ENCODE measurements at regions not wholly inside any gene's neighbourhood (a gene's known extent, or its start where the extent isn't known, plus 50 kb on each side); places are given as distances from the start of the nearest gene placed in this dataset.
A peak's percentile ranks its signal among the peaks of the same experiment; 100 is the strongest.

DNA sequence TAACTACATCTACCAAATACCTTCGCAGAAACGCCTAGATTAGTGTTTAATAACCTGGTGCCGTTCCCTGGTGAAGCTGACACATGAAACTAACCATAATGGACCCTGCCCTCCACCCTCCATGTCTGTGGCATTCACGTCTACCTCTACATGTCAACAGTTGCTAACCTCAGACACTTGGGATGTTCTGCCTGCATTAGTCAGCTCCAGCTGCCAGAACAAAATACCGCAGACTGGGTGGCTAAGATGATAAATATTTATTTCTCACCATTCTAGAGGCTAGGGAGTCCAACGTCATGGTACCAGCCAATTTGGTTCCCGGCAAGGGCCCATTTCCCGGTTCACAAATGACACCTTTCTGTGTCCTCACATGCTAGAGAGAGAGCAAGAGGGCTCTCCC is 118.5 kb upstream of the CHST15 start:
- no peaks in the 10 kb centered on the region for H3K36me3 ChIP-seq (ENCODE audit: control insufficient read depth in 1 of 2, insufficient read depth in 2 of 2, low read length in 2 of 2)
- H4K12ac ChIP-seq (ENCODE audit: low read depth, low read length) = no peak overlapping the region
- H3K14ac ChIP-seq (ENCODE audit: low read length) = no peak overlapping the region
- no peak overlapping the region for H3K27ac ChIP-seq (ENCODE audit: low read depth, low read length)
- no peak overlapping the region for H2AK5ac ChIP-seq (ENCODE audit: low read length)
- no peak overlapping the region for H3K18ac ChIP-seq (ENCODE audit: low read length)
- no peaks in the 10 kb centered on the region for H3K79me1 ChIP-seq (ENCODE audit: low read length)
- H4K91ac ChIP-seq (ENCODE audit: low read depth, low read length) = no peak overlapping the region
- H3K9me3 ChIP-seq (ENCODE audit: insufficient read depth, low read depth, low read length) = peaks cover 8% of the 10 kb centered on the region
- no peak overlapping the region for H2BK5ac ChIP-seq (ENCODE audit: low read depth, low read length, poor library complexity)
- H3K4ac ChIP-seq (ENCODE audit: low read depth, low read length) = no peak overlapping the region
- no peaks in the 10 kb centered on the region for H3K79me2 ChIP-seq (ENCODE audit: control insufficient read depth, insufficient read depth, low read length, poor library complexity)
- DNase-seq = peak; percentile 67 to 68
- no peak overlapping the region for H3K4me2 ChIP-seq (ENCODE audit: low read length)
- H3K4me3 ChIP-seq (ENCODE audit: low read depth, low read length) = no peak overlapping the region
- H2BK12ac ChIP-seq (ENCODE audit: low read length) = no peak overlapping the region
- H3K27me3 ChIP-seq (ENCODE audit: insufficient read depth, low read length) = no peaks in the 10 kb centered on the region
- no peak overlapping the region for H3K23ac ChIP-seq (ENCODE audit: low read length)
- H4K8ac ChIP-seq (ENCODE audit: low read depth, low read length) = no peak overlapping the region
- no CpG with 5 or more reads among the region's 8 CpGs for WGBS (ENCODE audit: extremely low coverage, insufficient coverage, insufficient read length)
- H2BK120ac ChIP-seq (ENCODE audit: insufficient read depth, low read length, poor library complexity) = no peak overlapping the region
- no peaks in the 10 kb centered on the region for H3K4me1 ChIP-seq (ENCODE audit: control insufficient read depth in 1 of 2, insufficient read depth in 2 of 2, low read length in 2 of 2)
- H2AFZ ChIP-seq (ENCODE audit: insufficient read depth, low read length, poor library complexity) = no peak overlapping the region
- H3K9ac ChIP-seq (ENCODE audit: low read length) = no peak overlapping the region

- no CpG with 5 or more reads among the region's 1 CpG for WGBS (ENCODE audit: extremely low coverage, insufficient coverage, insufficient read length)
- Histone ChIP-seq H3K79me1 (ENCODE audit: low read length) (no peaks in the 10 kb centered on the region), H2BK120ac (ENCODE audit: insufficient read depth, low read length, poor library complexity) (no peak overlapping the region)
These were observed 116.9 kb upstream of the CHST15 start for GRCh38 chr10:124210263-124210662.

DNA sequence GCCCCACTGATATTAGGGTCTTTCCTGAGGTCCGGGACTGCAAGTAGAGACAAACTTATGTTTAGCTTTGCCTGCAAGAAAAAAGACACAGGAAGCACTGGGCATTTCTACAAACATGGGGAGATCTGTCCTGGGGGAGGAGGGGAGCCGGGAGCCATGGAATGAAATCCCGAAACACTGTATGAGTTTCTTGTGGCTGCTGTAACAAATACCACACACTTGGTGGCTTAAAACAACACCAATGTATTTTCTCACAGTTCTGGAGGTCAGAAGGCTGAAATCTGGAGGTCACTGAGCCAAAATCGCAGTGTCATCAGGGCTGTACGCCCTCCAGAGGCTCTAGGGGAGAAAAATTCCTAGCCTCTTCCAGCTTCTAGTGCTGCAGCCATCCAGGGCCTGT is 114.0 kb upstream of the CHST15 start:
- Histone ChIP-seq H3K4me1 (ENCODE audit: control insufficient read depth in 1 of 2, insufficient read depth in 2 of 2, low read length in 2 of 2) (no peaks in the 10 kb centered on the region), H2BK12ac (ENCODE audit: low read length) (no peak overlapping the region), H3K27ac (ENCODE audit: low read depth, low read length) (no peak overlapping the region), H2BK120ac (ENCODE audit: insufficient read depth, low read length, poor library complexity) (no peak overlapping the region), H3K9me3 (ENCODE audit: insufficient read depth, low read depth, low read length) (peaks cover 8% of the 10 kb centered on the region), H3K9ac (ENCODE audit: low read length) (no peak overlapping the region), H3K4ac (ENCODE audit: low read depth, low read length) (no peak overlapping the region), H3K36me3 (ENCODE audit: control insufficient read depth in 1 of 2, insufficient read depth in 2 of 2, low read length in 2 of 2) (no peaks in the 10 kb centered on the region), H4K12ac (ENCODE audit: low read depth, low read length) (no peak overlapping the region), H2AK5ac (ENCODE audit: low read length) (no peak overlapping the region), H3K18ac (ENCODE audit: low read length) (no peak overlapping the region), H3K14ac (ENCODE audit: low read length) (no peak overlapping the region), H3K4me2 (ENCODE audit: low read length) (no peak overlapping the region), H2BK5ac (ENCODE audit: low read depth, low read length, poor library complexity) (no peak overlapping the region), H3K23ac (ENCODE audit: low read length) (no peak overlapping the region), H4K8ac (ENCODE audit: low read depth, low read length) (no peak overlapping the region), H3K4me3 (ENCODE audit: low read depth, low read length) (no peak overlapping the region), H3K27me3 (ENCODE audit: insufficient read depth, low read length) (no peaks in the 10 kb centered on the region), H2AFZ (ENCODE audit: insufficient read depth, low read length, poor library complexity) (no peak overlapping the region), H3K79me1 (ENCODE audit: low read length) (no peaks in the 10 kb centered on the region), H3K79me2 (ENCODE audit: control insufficient read depth, insufficient read depth, low read length, poor library complexity) (no peaks in the 10 kb centered on the region), H4K91ac (ENCODE audit: low read depth, low read length) (no peak overlapping the region)
- no CpG with 5 or more reads among the region's 5 CpGs for WGBS (ENCODE audit: extremely low coverage, insufficient coverage, insufficient read length)
- DNase-seq = no peak

More at GRCh38 chr10:124210263-124210662, 116.9 kb upstream of the CHST15 start:
- Histone ChIP-seq H3K18ac (ENCODE audit: low read length) (no peak overlapping the region), H3K27me3 (ENCODE audit: insufficient read depth, low read length) (no peaks in the 10 kb centered on the region), H3K4me2 (ENCODE audit: low read length) (no peak overlapping the region), H2AK5ac (ENCODE audit: low read length) (no peak overlapping the region), H2BK12ac (ENCODE audit: low read length) (no peak overlapping the region), H4K91ac (ENCODE audit: low read depth, low read length) (no peak overlapping the region), H3K4me3 (ENCODE audit: low read depth, low read length) (no peak overlapping the region), H3K4ac (ENCODE audit: low read depth, low read length) (no peak overlapping the region), H2BK5ac (ENCODE audit: low read depth, low read length, poor library complexity) (no peak overlapping the region), H3K23ac (ENCODE audit: low read length) (no peak overlapping the region), H4K12ac (ENCODE audit: low read depth, low read length) (no peak overlapping the region), H3K79me2 (ENCODE audit: control insufficient read depth, insufficient read depth, low read length, poor library complexity) (no peaks in the 10 kb centered on the region), H3K27ac (ENCODE audit: low read depth, low read length) (no peak overlapping the region), H3K9ac (ENCODE audit: low read length) (no peak overlapping the region), H4K8ac (ENCODE audit: low read depth, low read length) (no peak overlapping the region), H3K9me3 (ENCODE audit: insufficient read depth, low read depth, low read length) (peaks cover 6% of the 10 kb centered on the region), H3K36me3 (ENCODE audit: control insufficient read depth in 1 of 2, insufficient read depth in 2 of 2, low read length in 2 of 2) (no peaks in the 10 kb centered on the region), H2AFZ (ENCODE audit: insufficient read depth, low read length, poor library complexity) (no peak overlapping the region), H3K14ac (ENCODE audit: low read length) (no peak overlapping the region), H3K4me1 (ENCODE audit: control insufficient read depth in 1 of 2, insufficient read depth in 2 of 2, low read length in 2 of 2) (no peaks in the 10 kb centered on the region)
- no peak for DNase-seq

DNA sequence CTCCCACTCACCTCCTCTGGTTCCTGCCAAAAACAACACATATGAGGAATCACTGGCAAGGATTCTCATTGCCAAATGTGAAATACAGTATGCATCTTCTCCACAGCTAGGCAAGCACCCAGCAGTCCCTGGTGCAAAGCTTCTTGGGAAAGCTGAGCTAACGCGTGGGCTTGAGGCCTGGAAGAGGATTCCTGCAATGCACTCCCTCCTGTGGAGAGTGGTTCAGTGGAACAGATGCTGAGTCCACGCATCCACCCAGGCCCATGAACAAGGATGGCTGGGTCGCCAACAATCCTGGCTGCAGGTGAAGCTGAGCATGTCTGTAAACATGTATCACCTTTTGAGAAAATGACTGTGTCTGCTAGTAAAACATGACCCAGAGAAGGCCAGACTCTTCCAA is 113.2 kb upstream of the CHST15 start:
- no peak overlapping the region for H3K4me3 ChIP-seq (ENCODE audit: low read depth, low read length)
- no peak overlapping the region for H3K4me2 ChIP-seq (ENCODE audit: low read length)
- H4K12ac ChIP-seq (ENCODE audit: low read depth, low read length) = no peak overlapping the region
- no peak overlapping the region for H2BK5ac ChIP-seq (ENCODE audit: low read depth, low read length, poor library complexity)
- no peak overlapping the region for H2BK12ac ChIP-seq (ENCODE audit: low read length)
- H3K9ac ChIP-seq (ENCODE audit: low read length) = no peak overlapping the region
- H3K27me3 ChIP-seq (ENCODE audit: insufficient read depth, low read length) = no peaks in the 10 kb centered on the region
- H2AK5ac ChIP-seq (ENCODE audit: low read length) = no peak overlapping the region
- H3K27ac ChIP-seq (ENCODE audit: low read depth, low read length) = no peak overlapping the region
- no CpG with 5 or more reads among the region's 4 CpGs for WGBS (ENCODE audit: extremely low coverage, insufficient coverage, insufficient read length)
- H3K4me1 ChIP-seq (ENCODE audit: control insufficient read depth in 1 of 2, insufficient read depth in 2 of 2, low read length in 2 of 2) = no peaks in the 10 kb centered on the region
- no peak overlapping the region for H2BK120ac ChIP-seq (ENCODE audit: insufficient read depth, low read length, poor library complexity)
- H3K9me3 ChIP-seq (ENCODE audit: insufficient read depth, low read depth, low read length) = peaks cover 8% of the 10 kb centered on the region
- no peaks in the 10 kb centered on the region for H3K79me1 ChIP-seq (ENCODE audit: low read length)
- no peak overlapping the region for H4K91ac ChIP-seq (ENCODE audit: low read depth, low read length)
- no peak overlapping the region for H3K23ac ChIP-seq (ENCODE audit: low read length)
- H3K36me3 ChIP-seq (ENCODE audit: control insufficient read depth in 1 of 2, insufficient read depth in 2 of 2, low read length in 2 of 2) = no peaks in the 10 kb centered on the region
- no peak overlapping the region for H3K18ac ChIP-seq (ENCODE audit: low read length)
- H3K14ac ChIP-seq (ENCODE audit: low read length) = no peak overlapping the region
- H3K79me2 ChIP-seq (ENCODE audit: control insufficient read depth, insufficient read depth, low read length, poor library complexity) = no peaks in the 10 kb centered on the region
- DNase-seq = no peak
- H4K8ac ChIP-seq (ENCODE audit: low read depth, low read length) = no peak overlapping the region
- H3K4ac ChIP-seq (ENCODE audit: low read depth, low read length) = no peak overlapping the region
- no peak overlapping the region for H2AFZ ChIP-seq (ENCODE audit: insufficient read depth, low read length, poor library complexity)
